ACHN (cell line): ENCODE measurements at regions not wholly inside any gene's neighbourhood (a gene's known extent, or its start where the extent isn't known, plus 50 kb on each side); places are given as distances from the start of the nearest gene placed in this dataset.
A peak's percentile ranks its signal among the peaks of the same experiment; 100 is the strongest.

ENCODE experiments used
- DNase-seq: peaks from one replicate; pipeline ENCODE4 v3.0.0-alpha.2; 2015
- in situ Hi-C: cut with HindIII; loops from 2 replicates; pipeline ENCODE4 v1.10.0; 2017; ENCODE audit warnings: low sequenced_read_pairs, low pct_ligation_motif_present, low pct_unique_long_range_greater_than_20kb

DNA sequence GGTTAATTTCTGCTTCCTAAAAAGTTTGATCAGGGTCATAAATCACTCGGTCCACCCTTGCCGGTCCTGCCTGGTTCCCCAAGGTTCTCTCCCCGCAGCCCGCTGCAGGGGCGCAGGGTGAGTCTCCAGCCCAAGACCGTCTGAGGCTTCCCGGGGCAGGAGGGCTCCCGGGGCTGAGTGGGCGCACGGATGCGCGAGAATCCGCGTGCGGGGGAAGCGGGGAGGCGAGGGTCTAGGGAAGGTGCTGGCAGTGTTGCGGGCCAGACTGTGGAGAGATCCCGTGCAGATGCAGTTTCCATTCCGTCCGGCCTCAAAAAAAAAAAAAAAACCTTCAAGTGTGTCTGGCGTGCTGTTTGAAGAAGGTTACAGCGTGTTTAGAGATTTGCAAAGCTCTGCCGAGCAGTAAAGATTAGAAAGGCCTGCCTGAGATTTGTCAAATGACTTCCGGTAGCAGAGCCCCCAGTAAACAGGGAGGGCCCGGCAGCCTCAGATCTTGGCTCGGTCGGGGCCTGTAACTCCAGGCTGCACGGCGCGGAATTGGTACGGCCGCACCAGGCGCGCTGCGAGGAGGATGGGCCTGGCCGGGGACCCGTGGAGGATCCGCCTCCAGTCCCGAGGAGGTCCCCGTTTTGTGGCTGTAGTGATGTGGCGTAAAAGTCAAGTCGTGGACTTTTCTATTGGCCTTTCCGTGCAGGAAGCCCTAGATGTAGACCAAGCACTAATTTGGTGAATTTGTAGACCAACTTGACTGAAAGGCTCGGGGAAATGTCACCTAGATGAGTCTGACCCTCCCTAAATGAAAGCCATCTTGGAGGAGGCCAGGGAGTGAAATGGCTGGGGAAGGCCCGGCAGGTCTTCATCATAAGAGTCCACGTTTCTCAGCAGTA, 293.2 kb upstream of the NFE2L3 start:
- in situ Hi-C loops: no loop called here
- no peak for DNase-seq

DNA sequence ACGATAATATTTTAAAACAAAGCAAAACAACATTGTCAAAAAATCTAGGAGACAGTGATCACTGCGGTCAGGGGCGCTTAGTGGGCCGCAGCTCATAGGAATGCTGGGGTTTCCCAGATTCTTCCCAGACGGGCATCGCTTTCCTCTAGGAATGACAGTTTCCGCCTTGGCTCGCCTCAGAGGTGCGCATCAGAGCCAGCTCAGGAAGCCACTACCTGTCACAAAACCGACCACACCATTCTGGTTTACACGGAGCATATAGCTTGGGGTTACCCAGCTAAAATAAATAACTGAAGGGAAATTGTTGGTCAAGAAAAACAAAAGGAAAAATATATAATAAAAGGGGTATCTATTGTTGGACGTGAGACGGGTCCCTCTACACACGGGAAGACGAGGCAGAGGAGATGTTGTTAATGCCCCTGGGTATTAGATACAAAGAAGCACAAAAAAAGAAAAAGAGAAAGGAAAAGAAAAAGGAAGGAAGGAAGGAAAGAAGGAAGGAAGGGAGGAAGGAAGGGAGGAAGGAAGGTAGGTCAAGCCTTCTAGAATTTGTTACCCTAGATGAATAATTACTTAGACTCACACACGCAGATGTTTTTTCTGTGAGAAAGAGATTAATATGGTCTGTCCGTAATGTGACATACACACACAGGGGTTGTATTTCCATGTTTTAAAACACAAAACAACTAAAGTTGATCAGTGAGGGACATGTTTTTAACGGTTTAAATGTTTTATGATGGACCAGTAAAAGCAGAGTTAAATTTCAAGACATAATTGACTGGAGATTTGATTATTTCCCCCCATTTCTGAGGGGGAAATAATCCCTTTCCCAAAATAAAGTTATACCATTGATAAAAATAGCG, 292.4 kb upstream of the NFE2L3 start:
- in situ Hi-C loops: no loop called here
- no peak for DNase-seq

DNA sequence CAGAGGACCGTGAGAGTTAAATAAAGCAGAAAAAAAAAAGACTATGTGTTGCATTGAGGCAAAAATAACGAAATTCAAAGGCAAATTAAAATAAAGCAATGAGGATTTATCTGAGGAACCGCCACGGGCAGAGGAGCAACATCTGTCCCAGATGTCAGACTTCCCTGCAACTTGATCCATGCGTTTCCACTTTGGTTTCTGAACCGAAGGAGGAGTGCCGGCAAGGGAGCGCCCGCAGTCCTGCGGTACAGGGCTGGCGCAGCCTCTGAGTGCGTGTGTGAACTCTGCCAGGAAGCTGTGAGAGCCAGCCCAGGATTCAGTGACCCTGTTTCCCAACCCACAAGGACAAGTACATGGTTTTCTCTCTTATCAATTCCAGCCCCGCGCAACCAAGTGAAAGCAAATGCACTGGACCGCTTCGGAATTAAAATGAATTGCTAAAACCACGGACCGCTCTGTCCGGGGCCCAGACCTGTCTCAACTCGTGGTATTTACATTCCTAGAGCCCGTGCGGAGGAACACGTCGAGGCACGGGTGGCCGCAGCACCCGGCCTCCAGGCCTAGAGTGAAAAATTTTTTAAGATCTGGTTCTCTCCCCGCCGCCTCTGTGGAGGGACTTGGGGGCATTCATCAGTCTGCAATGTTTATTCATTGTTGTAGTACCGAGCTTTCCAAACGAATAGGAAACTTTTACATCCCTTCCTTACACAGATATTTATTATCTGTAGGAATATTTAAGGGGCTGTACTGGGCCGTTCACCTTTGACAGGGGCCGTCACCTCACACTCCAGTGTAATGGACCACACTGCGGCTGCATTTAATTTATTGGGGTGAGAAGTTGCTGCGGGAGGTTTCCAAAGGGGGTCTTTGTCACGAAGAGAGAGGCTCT, 291.5 kb upstream of the NFE2L3 start:
- in situ Hi-C loops: no loop called here
- no peak for DNase-seq

GRCh38 chr7:25861164-25861496, 290.9 kb upstream of the NFE2L3 start:
- in situ Hi-C loops: no loop called here
- no peak for DNase-seq

- in situ Hi-C loops: no loop called here
- no peak for DNase-seq
Observed at GRCh38 chr7:25861601-25862260, 290.3 kb upstream of the NFE2L3 start.

GRCh38 chr7:25862261-25863004, 289.6 kb upstream of the NFE2L3 start:
- in situ Hi-C loops: no loop called here

DNA sequence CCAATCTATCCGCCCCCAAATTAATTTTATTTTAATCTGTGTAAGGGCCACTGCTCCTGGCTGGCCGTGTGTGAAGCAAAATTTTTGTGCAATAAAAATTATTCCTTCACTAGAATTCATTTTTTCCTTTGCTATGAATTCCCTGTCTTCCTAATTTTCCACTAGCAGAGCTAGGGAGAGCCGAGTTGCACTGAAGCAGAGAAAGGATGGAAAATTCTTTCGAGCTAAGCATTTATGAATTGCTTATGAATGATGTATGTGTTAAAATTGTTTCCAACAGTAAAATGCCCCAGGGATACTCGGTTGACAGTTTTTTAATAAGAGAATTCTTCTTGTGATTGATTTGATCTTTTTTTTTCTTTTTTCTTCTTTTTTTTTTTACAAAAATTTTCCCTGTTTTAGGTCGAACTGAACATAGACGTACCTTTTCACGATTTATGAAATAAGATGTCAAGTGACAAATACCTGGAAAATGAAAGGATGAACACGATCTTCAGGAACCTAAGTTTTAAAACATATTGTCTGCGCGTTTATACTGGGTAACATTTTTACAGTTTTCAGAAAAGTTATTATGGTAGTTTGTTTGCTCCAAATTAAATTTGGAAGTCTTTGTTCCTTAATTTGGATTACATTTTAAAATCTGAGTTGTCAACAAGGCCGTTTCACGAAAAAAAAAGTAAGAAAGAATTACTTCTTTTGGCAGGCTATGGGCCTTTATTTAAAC, 288.8 kb upstream of the NFE2L3 start:
- in situ Hi-C loops: no loop called here

More at GRCh38 chr7:25862261-25863004, 289.6 kb upstream of the NFE2L3 start:
- peak; percentile 100 for DNase-seq

DNA sequence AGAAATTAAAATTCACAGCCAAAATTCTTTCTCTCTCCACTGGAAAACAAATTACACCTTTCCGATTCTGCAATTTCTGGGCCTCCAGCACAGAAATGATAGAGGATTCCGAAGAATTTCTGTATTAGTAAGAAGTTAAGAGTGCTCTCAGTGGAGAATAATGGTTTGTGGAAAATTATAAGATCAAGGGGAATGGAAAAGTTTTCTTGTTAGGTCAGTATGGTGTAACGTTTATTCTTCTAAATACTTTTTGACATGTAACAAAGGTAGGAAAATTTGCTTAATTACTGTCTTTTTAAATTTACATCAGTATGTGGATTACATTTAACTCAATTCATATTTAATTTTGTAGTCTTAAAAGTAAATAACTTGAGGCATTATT, 288.3 kb upstream of the NFE2L3 start:
- in situ Hi-C loops: no loop called here
- no peak for DNase-seq

More for the DNA sequence above, 288.8 kb upstream of the NFE2L3 start:
- no peak for DNase-seq

GRCh38 chr7:25864511-25864910, 287.5 kb upstream of the NFE2L3 start:
- in situ Hi-C loops: no loop called here
- no peak for DNase-seq

DNA sequence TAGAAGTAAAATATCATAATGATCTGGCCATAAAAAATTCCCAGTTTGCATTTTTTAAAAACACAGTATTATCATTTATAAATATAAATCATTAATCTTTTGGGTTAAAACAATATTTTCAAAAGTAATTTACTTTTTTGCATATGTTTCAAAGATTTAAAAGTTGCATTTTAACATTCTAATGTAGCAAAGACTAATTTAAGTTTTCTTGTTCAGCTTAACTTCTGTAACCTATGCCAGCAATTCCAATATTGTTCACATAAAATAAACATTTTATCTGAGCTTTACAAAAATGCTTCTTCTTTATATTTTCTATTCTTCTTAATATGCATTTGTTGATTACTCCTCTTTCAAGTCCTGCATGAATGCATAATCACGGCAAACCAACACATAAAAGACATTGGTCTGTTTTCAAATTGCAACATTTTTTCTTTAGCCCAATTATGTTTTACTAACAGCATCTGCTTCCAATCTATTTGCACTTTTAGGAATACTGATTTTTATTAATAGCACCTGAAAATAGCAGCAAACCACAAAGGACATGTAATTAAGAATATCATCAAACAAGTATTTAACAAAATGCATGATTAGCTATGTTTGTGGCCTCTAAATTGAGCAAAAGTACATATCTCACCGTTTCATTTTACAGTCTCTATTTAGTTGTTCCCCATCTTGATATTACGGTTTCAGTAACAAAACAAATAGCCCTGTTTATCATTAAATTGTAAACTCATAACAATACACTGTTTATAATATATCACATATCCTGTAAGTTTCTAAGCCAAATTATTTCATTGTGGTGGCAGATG, 286.9 kb upstream of the NFE2L3 start:
- in situ Hi-C loops: no loop called here
- DNase-seq: no peak

DNA sequence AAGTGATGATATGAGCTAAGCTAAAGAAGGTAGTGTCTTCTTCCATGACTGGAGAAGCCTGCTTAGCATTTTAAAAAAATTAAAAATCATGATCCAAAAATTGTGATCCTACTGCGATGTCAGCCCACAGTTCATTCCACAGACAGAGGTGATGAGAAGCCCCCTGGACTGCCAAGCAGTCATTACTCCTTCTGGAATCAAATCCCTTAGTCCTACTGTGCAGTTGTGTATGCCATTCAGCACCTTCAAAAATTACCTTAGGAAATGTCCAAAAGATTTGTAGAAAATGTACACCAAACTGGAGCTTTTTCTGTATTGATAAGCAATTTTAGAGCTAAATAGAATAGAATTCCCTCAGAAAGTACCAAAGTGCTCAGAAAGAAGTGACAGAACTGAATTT, 283.5 kb upstream of the NFE2L3 start:
- in situ Hi-C loops: no loop called here
- DNase-seq: no peak

DNA sequence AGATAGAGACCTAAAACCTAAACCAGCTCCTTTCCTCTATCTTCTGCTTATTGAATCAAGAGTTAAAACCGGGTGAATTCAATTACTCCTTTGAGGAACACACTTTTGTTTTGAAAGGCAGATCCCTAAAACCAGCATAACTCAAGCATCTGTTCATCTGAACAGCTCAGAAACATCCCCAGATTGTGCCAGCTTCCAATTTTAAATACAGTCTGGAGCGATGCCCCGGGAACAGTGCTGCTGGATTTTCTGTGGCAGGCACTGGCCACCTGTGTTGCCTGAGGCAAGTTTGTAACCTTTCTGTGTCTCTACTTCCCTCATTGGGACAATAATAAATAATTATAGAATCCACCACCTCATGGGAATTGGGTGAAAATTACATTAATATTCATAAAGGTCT, 281.4 kb upstream of the NFE2L3 start:
- DNase-seq: no peak

GRCh38 chr7:25876092-25876491, 275.9 kb upstream of the NFE2L3 start:
- DNase-seq: no peak
- in situ Hi-C loops: no loop called here

More for the DNA sequence above, 281.4 kb upstream of the NFE2L3 start:
- in situ Hi-C loops: no loop called here

DNA sequence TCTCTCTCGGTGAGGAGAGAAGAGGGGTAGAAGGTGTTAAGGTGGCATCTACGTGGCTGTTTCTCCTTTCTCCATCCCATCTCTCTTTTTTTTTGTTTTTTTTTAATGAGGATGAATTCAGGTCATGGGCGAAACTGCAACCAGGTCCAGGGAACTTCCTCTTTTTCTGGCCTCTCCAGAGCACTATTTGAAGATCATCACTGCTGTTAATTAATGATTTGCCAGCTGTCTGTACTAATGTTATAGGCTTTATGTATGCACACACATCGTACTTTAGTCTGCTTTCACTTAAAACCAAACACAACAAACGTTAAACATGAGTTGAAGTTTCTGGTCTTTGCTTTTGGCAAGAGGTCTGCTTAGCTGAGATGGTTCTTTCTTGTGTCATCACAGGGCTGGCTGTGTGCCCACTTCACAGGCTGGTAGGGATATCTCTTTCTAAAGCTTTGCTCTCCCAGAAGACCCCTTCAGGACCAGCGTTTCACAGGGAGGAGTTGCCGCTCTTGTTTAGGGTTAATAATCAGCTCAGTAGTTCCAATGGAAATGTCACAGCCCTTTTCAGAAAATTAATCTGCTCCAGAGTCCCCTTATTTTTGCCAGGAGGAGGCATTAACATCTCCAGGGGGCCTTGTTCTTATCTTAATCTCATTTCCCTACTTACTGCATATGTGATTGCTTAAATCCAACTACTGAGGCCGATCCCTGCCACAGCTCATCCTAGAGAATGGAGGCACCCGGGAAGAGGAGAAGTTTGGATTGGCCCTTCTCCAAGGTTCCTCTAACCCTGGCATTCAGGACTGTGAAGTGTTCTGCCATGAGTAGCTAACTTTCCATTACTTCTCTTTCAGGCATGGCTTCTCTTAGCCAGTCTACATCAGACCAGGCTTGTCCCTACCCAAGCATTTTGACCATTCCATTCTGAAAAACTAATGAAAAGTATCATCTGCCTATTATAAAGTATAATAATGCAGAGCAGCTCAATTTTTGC, 273.9 kb upstream of the NFE2L3 start:
- in situ Hi-C loops: no loop called here
- no peak for DNase-seq

GRCh38 chr7:25879799-25880198, 272.2 kb upstream of the NFE2L3 start:
- no peak for DNase-seq
- in situ Hi-C loops: no loop called here
